ACHN (cell line): ENCODE measurements at regions not wholly inside any gene's neighbourhood (a gene's known extent, or its start where the extent isn't known, plus 50 kb on each side); places are given as distances from the start of the nearest gene placed in this dataset.

Source experiments
- DNase-seq: peaks from one replicate; pipeline ENCODE4 v3.0.0-alpha.2; 2015
- in situ Hi-C: cut with HindIII; loops from 2 replicates; pipeline ENCODE4 v1.10.0; 2017; ENCODE audit warnings: low sequenced_read_pairs, low pct_ligation_motif_present, low pct_unique_long_range_greater_than_20kb

GRCh38 chr11:70860888-70861287, 391.5 kb downstream of the SHANK2 start:
- no peak for DNase-seq
- in situ Hi-C loops = no loop called here

GRCh38 chr11:70861559-70861958, 390.8 kb downstream of the SHANK2 start:
- in situ Hi-C loops = no loop called here
- no peak for DNase-seq

GRCh38 chr11:70862093-70862492, 390.3 kb downstream of the SHANK2 start:
- DNase-seq = no peak
- in situ Hi-C loops = no loop called here

GRCh38 chr11:70863186-70863585, 389.2 kb downstream of the SHANK2 start:
- no peak for DNase-seq
- in situ Hi-C loops = no loop called here

- in situ Hi-C loops = no loop called here
- no peak for DNase-seq
Observed at GRCh38 chr11:70863993-70864392, 388.4 kb downstream of the SHANK2 start.

GRCh38 chr11:70865356-70865755, 387.0 kb downstream of the SHANK2 start:
- no peak for DNase-seq
- in situ Hi-C loops = no loop called here

- DNase-seq = no peak
- in situ Hi-C loops = no loop called here
Observed at GRCh38 chr11:70866834-70867233, 385.5 kb downstream of the SHANK2 start.

- in situ Hi-C loops = no loop called here
- DNase-seq = no peak
Observed at GRCh38 chr11:70867281-70868047, 384.9 kb downstream of the SHANK2 start.

GRCh38 chr11:70868341-70868885, 384.0 kb downstream of the SHANK2 start:
- in situ Hi-C loops = no loop called here
- DNase-seq = no peak

GRCh38 chr11:70869054-70869453, 383.3 kb downstream of the SHANK2 start:
- DNase-seq = no peak

GRCh38 chr11:70871881-70872280, 380.5 kb downstream of the SHANK2 start:
- in situ Hi-C loops = no loop called here
- DNase-seq = no peak

More at GRCh38 chr11:70869054-70869453, 383.3 kb downstream of the SHANK2 start:
- in situ Hi-C loops = no loop called here

- DNase-seq = no peak
- in situ Hi-C loops = no loop called here
Observed at GRCh38 chr11:70872299-70872698, 380.1 kb downstream of the SHANK2 start.

GRCh38 chr11:70872955-70873735, 379.2 kb downstream of the SHANK2 start:
- in situ Hi-C loops = no loop called here
- DNase-seq = no peak

- DNase-seq = no peak
- in situ Hi-C loops = no loop called here
Observed at GRCh38 chr11:70873736-70874412, 378.5 kb downstream of the SHANK2 start.

- no peak for DNase-seq
- in situ Hi-C loops = no loop called here
Observed at GRCh38 chr11:70876685-70877084, 375.7 kb downstream of the SHANK2 start.

- in situ Hi-C loops = no loop called here
- no peak for DNase-seq
Observed at GRCh38 chr11:70877151-70877550, 375.2 kb downstream of the SHANK2 start.

GRCh38 chr11:70878366-70878765, 374.0 kb downstream of the SHANK2 start:
- DNase-seq = no peak
- in situ Hi-C loops = no loop called here

- in situ Hi-C loops = no loop called here
- DNase-seq = no peak
Observed at GRCh38 chr11:70879601-70880285, 372.6 kb downstream of the SHANK2 start.

- no peak for DNase-seq
- in situ Hi-C loops = no loop called here
Observed at GRCh38 chr11:70880416-70880815, 372.0 kb downstream of the SHANK2 start.
